H1 (cell line): ENCODE measurements at regions not wholly inside any gene's neighbourhood (a gene's known extent, or its start where the extent isn't known, plus 50 kb on each side); places are given as distances from the start of the nearest gene placed in this dataset.

ENCODE experiments used
- CTCF ChIA-PET: fragments of 300-600 bp; sonication (Branson Sonifier 250); formaldehyde crosslinking; loops from one replicate; lab custom pipeline; 2021; ENCODE audit not compliant: partially characterized antibody; lab: Charles Lee
- POLR2A ChIA-PET: fragments of 300-600 bp; sonication (Branson Sonifier 250); formaldehyde crosslinking; loops from one replicate; lab custom pipeline; 2021; ENCODE audit warnings: inconsistent platforms; ENCODE audit not compliant: partially characterized antibody; lab: Charles Lee
- DNase-seq, 2 experiments: peaks; one replicate each; pipeline versions ENCODE4 v3.0.0 to v3.0.0-alpha.2; 2010 to 2022; ENCODE audit warnings: low spot score in 2 of 2, low read depth in 1 of 2, mixed read lengths in 1 of 2
- FAIRE-seq: peaks from 2 replicates; lab custom pipeline; 2011; peaks lifted over from hg19 to GRCh38; lab: Jason Lieb, UNC
- H2AFZ ChIP-seq: 2 replicates; pipeline ENCODE4 v1.8.1; 2012; ENCODE audit warnings: low read length, inconsistent platforms
- H2AK5ac ChIP-seq: 2 replicates; pipeline ENCODE4 v1.6.1; 2013; ENCODE audit warnings: low read depth, low read length
- H2BK120ac ChIP-seq: replicated peaks from 2 replicates; pipeline ENCODE3; 2013; ENCODE audit warnings: low read depth, low read length, inconsistent platforms
- H2BK12ac ChIP-seq: 2 replicates; pipeline ENCODE4 v1.6.1; 2013; ENCODE audit warnings: low read depth, low read length
- H2BK15ac ChIP-seq: 2 replicates; pipeline ENCODE4 v1.6.1; 2013; ENCODE audit warnings: low read length
- H2BK20ac ChIP-seq: 2 replicates; pipeline ENCODE4 v1.6.1; 2013; ENCODE audit warnings: low read length
- H2BK5ac ChIP-seq: 2 replicates; pipeline ENCODE4 v1.6.1; 2013; ENCODE audit warnings: low read depth, low read length
- H3K14ac ChIP-seq: 2 replicates; pipeline ENCODE4 v1.6.1; 2013; ENCODE audit warnings: inconsistent platforms; ENCODE audit not compliant: insufficient read length
- H3K18ac ChIP-seq: 2 replicates; pipeline ENCODE4 v1.6.1; 2013; ENCODE audit warnings: low read length; ENCODE audit errors: extremely low read depth
- H3K23ac ChIP-seq: 2 replicates; pipeline ENCODE4 v1.6.1; 2013; ENCODE audit warnings: inconsistent platforms; ENCODE audit not compliant: insufficient read length
- H3K23me2 ChIP-seq: 2 replicates; pipeline ENCODE4 v1.6.1; 2013; ENCODE audit warnings: low read depth, low read length
- H3K27ac ChIP-seq: 2 replicates; pipeline ENCODE4 v1.6.1; 2011; ENCODE audit warnings: low read depth, low read length, inconsistent platforms
- H3K27me3 ChIP-seq, 4 experiments: replicated peaks in 1 of 4; 1 replicate in 1 of 4; 2 replicates in 3 of 4; pipeline versions ENCODE4 v1.6.1 to v1.8.1; 2011 to 2013; ENCODE audit warnings: low read length in 3 of 4, mild to moderate bottlenecking in 3 of 4, inconsistent platforms in 2 of 4, mixed read lengths in 2 of 4, moderate library complexity in 1 of 4; ENCODE audit not compliant: control insufficient read depth in 3 of 4, insufficient read depth in 3 of 4; ENCODE audit errors: extremely low read depth in 1 of 4
- H3K36me3 ChIP-seq, 4 experiments: 2 replicates each; pipeline versions ENCODE4 v1.6.1 to v1.8.1; 2011 to 2013; ENCODE audit warnings: mild to moderate bottlenecking in 4 of 4, low read length in 3 of 4, moderate library complexity in 2 of 4, control low read depth in 1 of 4, inconsistent platforms in 1 of 4; ENCODE audit not compliant: insufficient read depth in 4 of 4, control insufficient read depth in 2 of 4
- H3K4ac ChIP-seq: replicated peaks from 2 replicates; pipeline ENCODE3; 2013; ENCODE audit warnings: low read length, low read depth, mixed read lengths, inconsistent platforms; ENCODE audit not compliant: insufficient read length
- H3K4me1 ChIP-seq, 4 experiments: replicated peaks in 1 of 4; 1 replicate in 1 of 4; 2 replicates in 3 of 4; pipeline versions ENCODE4 v1.6.1 to v1.8.1; 2011 to 2013; ENCODE audit warnings: low read length in 3 of 4, inconsistent platforms in 2 of 4, mixed read lengths in 1 of 4; ENCODE audit not compliant: insufficient read depth in 4 of 4, control insufficient read depth in 3 of 4
- H3K4me2 ChIP-seq, 2 experiments: 2 replicates each; pipeline versions ENCODE4 v1.6.1 to v1.8.1; 2011 to 2013; ENCODE audit warnings: low read depth in 2 of 2, low read length in 2 of 2, control low read depth in 1 of 2, inconsistent platforms in 1 of 2, mild to moderate bottlenecking in 1 of 2; ENCODE audit not compliant: insufficient read depth in 1 of 2
- H3K4me3 ChIP-seq, 4 experiments: fragments of 200-600, 300-600 bp in 1 of 4; sonication (generic), shearing (Covaris generic), sonication (Bioruptor Twin) in 1 of 4; 2 replicates each; pipeline versions ENCODE4 v1.5.1 to v1.8.1; 2011 to 2016; ENCODE audit warnings: low read length in 4 of 4, low read depth in 3 of 4, control low read depth in 2 of 4, inconsistent platforms in 2 of 4, mild to moderate bottlenecking in 2 of 4, mixed read lengths in 1 of 4, moderate library complexity in 1 of 4; ENCODE audit not compliant: insufficient read depth in 2 of 4; ENCODE audit errors: extremely low read depth in 1 of 4
- H3K56ac ChIP-seq: replicated peaks from 2 replicates; pipeline ENCODE3; 2013; ENCODE audit warnings: low read depth, mild to moderate bottlenecking, mixed read lengths, low read length, inconsistent platforms; ENCODE audit not compliant: insufficient read length
- H3K79me1 ChIP-seq: 2 replicates; pipeline ENCODE4 v1.6.1; 2013; ENCODE audit warnings: low read depth, low read length, control low read depth
- H3K79me2 ChIP-seq, 2 experiments: 2 replicates each; pipeline versions ENCODE4 v1.6.1 to v1.8.1; 2012 to 2013; ENCODE audit warnings: low read length in 2 of 2, mild to moderate bottlenecking in 2 of 2, inconsistent platforms in 1 of 2; ENCODE audit not compliant: insufficient read depth in 2 of 2, control insufficient read depth in 1 of 2
- H3K9ac ChIP-seq, 4 experiments: replicated peaks in 1 of 4; 1 replicate in 1 of 4; 2 replicates in 3 of 4; pipeline versions ENCODE4 v1.6.1 to v1.8.1; 2011 to 2013; ENCODE audit warnings: low read depth in 3 of 4, low read length in 3 of 4, control low read depth in 2 of 4, mild to moderate bottlenecking in 2 of 4, moderate library complexity in 2 of 4, inconsistent platforms in 1 of 4; ENCODE audit errors: extremely low read depth in 1 of 4
- H3K9me3 ChIP-seq, 2 experiments: 2 replicates each; pipeline versions ENCODE4 v1.6.1 to v1.8.1; 2012 to 2013; ENCODE audit warnings: mild to moderate bottlenecking in 2 of 2, moderate library complexity in 2 of 2, control low read depth in 1 of 2, inconsistent platforms in 1 of 2, low read depth in 1 of 2, low read length in 1 of 2, mixed read lengths in 1 of 2; ENCODE audit not compliant: insufficient read depth in 2 of 2
- H4K20me1 ChIP-seq, 2 experiments: replicated peaks in 1 of 2; 2 replicates each; pipeline versions ENCODE3 to v1.8.1; 2011 to 2013; ENCODE audit warnings: inconsistent platforms in 2 of 2, low read length in 2 of 2, mild to moderate bottlenecking in 1 of 2; ENCODE audit not compliant: insufficient read depth in 2 of 2, control insufficient read depth in 1 of 2
- H4K5ac ChIP-seq: 2 replicates; pipeline ENCODE4 v1.6.1; 2013; ENCODE audit warnings: low read length, low read depth, mixed read lengths, inconsistent platforms; ENCODE audit not compliant: insufficient read length
- H4K8ac ChIP-seq: 2 replicates; pipeline ENCODE4 v1.8.0; 2013; ENCODE audit warnings: mild to moderate bottlenecking, moderate library complexity, low read length, inconsistent platforms; ENCODE audit not compliant: insufficient read depth; ENCODE audit errors: extremely low read depth
- H4K91ac ChIP-seq: replicated peaks from 2 replicates; pipeline ENCODE3; 2013; ENCODE audit warnings: low read length, mixed read lengths, inconsistent platforms; ENCODE audit not compliant: insufficient read length
- BACH1 ChIP-seq: IDR thresholded peaks from 2 replicates; pipeline ENCODE4 v1.6.1; 2012; ENCODE audit warnings: low read length, improper control_type of control experiment
- CEBPB ChIP-seq: IDR thresholded peaks from 2 replicates; pipeline ENCODE4 v1.6.1; 2012; ENCODE audit warnings: low read depth, low read length
- FOSL1 ChIP-seq: IDR thresholded peaks from 2 replicates; pipeline ENCODE4 v1.6.1; 2011; ENCODE audit warnings: mild to moderate bottlenecking, low read depth, low read length, moderate library complexity; ENCODE audit not compliant: insufficient read depth
- GABPA ChIP-seq: IDR thresholded peaks from 2 replicates; pipeline ENCODE4 v1.6.1; 2011; ENCODE audit warnings: mild to moderate bottlenecking, low read length, moderate library complexity, borderline replicate concordance; ENCODE audit not compliant: insufficient read depth
- GTF2F1 ChIP-seq: IDR thresholded peaks from 2 replicates; pipeline ENCODE4 v1.6.1; 2012; ENCODE audit warnings: low read depth, low read length, improper control_type of control experiment, borderline replicate concordance
- KDM1A ChIP-seq: fragments of 200-600, 300-600 bp; sonication (generic); IDR thresholded peaks from 2 replicates; pipeline ENCODE4 v1.7.1; 2016; ENCODE audit warnings: mild to moderate bottlenecking, low read length, borderline replicate concordance
- NRF1 ChIP-seq: IDR thresholded peaks from 2 replicates; pipeline ENCODE4 v1.6.1; 2011; ENCODE audit warnings: mild to moderate bottlenecking, low read depth, low read length, improper control_type of control experiment
- RFX5 ChIP-seq: IDR thresholded peaks from 2 replicates; pipeline ENCODE4 v1.6.1; 2011; ENCODE audit warnings: low read depth, low read length, improper control_type of control experiment, borderline replicate concordance
- SP2 ChIP-seq: IDR thresholded peaks from 2 replicates; pipeline ENCODE4 v1.6.1; 2012; ENCODE audit warnings: mild to moderate bottlenecking, low read length, inconsistent platforms
- SRF ChIP-seq: IDR thresholded peaks from 2 replicates; pipeline ENCODE4 v1.6.1; 2011; ENCODE audit warnings: mild to moderate bottlenecking, low read depth, low read length, moderate library complexity
- SUZ12 ChIP-seq: fragments of 200-600 bp; sonication (generic); IDR thresholded peaks from 2 replicates; pipeline ENCODE4 v1.6.1; 2012; ENCODE audit warnings: mild to moderate bottlenecking, inconsistent platforms, low read length, moderate library complexity, mixed read lengths
- TAF1 ChIP-seq: IDR thresholded peaks from 2 replicates; pipeline ENCODE4 v1.6.1; 2011; ENCODE audit warnings: mild to moderate bottlenecking, low read depth, low read length
- TBP ChIP-seq: IDR thresholded peaks from 2 replicates; pipeline ENCODE4 v1.6.1; 2011; ENCODE audit warnings: low read depth, low read length, improper control_type of control experiment
- WGBS, 2 experiments: shearing (Covaris generic) in 1 of 2; methylation state at CpG; one replicate each; pipeline versions ENCODE4 v1.1.6 to v1.1.7; 2013 to 2015; ENCODE audit warnings: low lambda C conversion rate in 2 of 2, mixed read lengths in 2 of 2, inconsistent platforms in 1 of 2, low coverage in 1 of 2, missing lambda C conversion rate in 1 of 2; ENCODE audit not compliant: insufficient replicate concordance in 2 of 2, insufficient coverage in 1 of 2, insufficient read length in 1 of 2; ENCODE audit errors: extremely low coverage in 1 of 2, missing lambda C conversion rate in 1 of 2; 5-methylcytosine and 5-hydroxymethylcytosine counted together
- TF ChIP-seq, protein P1 (sequence below): IDR thresholded peaks from 2 replicates; pipeline ENCODE4 v1.6.1; 2011; ENCODE audit warnings: low read length, improper control_type of control experiment

- no peaks in the 10 kb centered on the region for H3K36me3 ChIP-seq
- H3K4me3 ChIP-seq = no peak overlapping the region
- no peak overlapping the region for H4K91ac ChIP-seq
- H2BK12ac ChIP-seq = no peak overlapping the region
- CTCF ChIA-PET = interaction anchor here (0.6 kb wide), 1 partner anchor 246 kb away, joined by 3 read pairs; no protein-coding TSS in a partner anchor
- no peak overlapping the region for H2BK20ac ChIP-seq
- no peak overlapping the region for H2AFZ ChIP-seq
- no peaks in the 10 kb centered on the region for H3K23me2 ChIP-seq
- no peak overlapping the region for H3K56ac ChIP-seq
- DNase-seq (no peak), FAIRE-seq (no peak)
- no peak overlapping the region for H2BK15ac ChIP-seq
- H3K9ac ChIP-seq = no peak overlapping the region
- no peak overlapping the region for H2BK120ac ChIP-seq
- no peaks in the 10 kb centered on the region for H3K27me3 ChIP-seq
- H3K9me3 ChIP-seq = no peaks in the 10 kb centered on the region
- no peak overlapping the region for H3K27ac ChIP-seq
- 82% methylated on average over 2 of the region's 2 CpGs; no CpG with 5 or more reads in 1 of the 2 experiments for WGBS, 2 experiments
- no peaks in the 10 kb centered on the region for H4K20me1 ChIP-seq
- H3K79me1 ChIP-seq = no peaks in the 10 kb centered on the region
- POLR2A ChIA-PET = no interaction called here
- H3K79me2 ChIP-seq = no peaks in the 10 kb centered on the region
- TF ChIP-seq BACH1 (no peak), SRF (no peak), SUZ12 (no peak), TBP (no peak), SP2 (no peak), TAF1 (no peak), KDM1A (no peak), GTF2F1 (no peak), CEBPB (no peak), FOSL1 (no peak), GABPA (no peak), RFX5 (no peak), NRF1 (no peak)
- TF ChIP-seq, protein P1, sequence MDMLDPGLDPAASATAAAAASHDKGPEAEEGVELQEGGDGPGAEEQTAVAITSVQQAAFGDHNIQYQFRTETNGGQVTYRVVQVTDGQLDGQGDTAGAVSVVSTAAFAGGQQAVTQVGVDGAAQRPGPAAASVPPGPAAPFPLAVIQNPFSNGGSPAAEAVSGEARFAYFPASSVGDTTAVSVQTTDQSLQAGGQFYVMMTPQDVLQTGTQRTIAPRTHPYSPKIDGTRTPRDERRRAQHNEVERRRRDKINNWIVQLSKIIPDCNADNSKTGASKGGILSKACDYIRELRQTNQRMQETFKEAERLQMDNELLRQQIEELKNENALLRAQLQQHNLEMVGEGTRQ = no peak
- no peak overlapping the region for H3K23ac ChIP-seq
- H2BK5ac ChIP-seq = no peak overlapping the region
- H3K14ac ChIP-seq = no peak overlapping the region
- no peak overlapping the region for H3K18ac ChIP-seq
- no peak overlapping the region for H3K4me2 ChIP-seq
- H4K8ac ChIP-seq = no peak overlapping the region
- H4K5ac ChIP-seq = no peak overlapping the region
- no peak overlapping the region for H2AK5ac ChIP-seq
- H3K4me1 ChIP-seq = no peaks in the 10 kb centered on the region
- H3K4ac ChIP-seq = no peak overlapping the region
Measured at GRCh38 chr6:87824958-87825491, 123.0 kb upstream of the AKIRIN2 start.
